Activated CD4-positive, alpha-beta T cell treated with anti-CD3 and anti-CD28 coated beads, Interleukin-2, amount 10 ng/mL, durations not matched to agents 24 days and 14 days (primary cell): ENCODE measurements at regions not wholly inside any gene's neighbourhood (a gene's known extent, or its start where the extent isn't known, plus 50 kb on each side); places are given as distances from the start of the nearest gene placed in this dataset.

Experiments
- DNase-seq: peaks from one replicate; pipeline ENCODE4 v3.0.0; 2022
- H3K27ac Mint-ChIP-seq: one replicate; pipeline ENCODE4 v1.8.0; 2022; ENCODE audit warnings: mild to moderate bottlenecking, mixed read lengths
- H3K27me3 Mint-ChIP-seq: one replicate; pipeline ENCODE4 v1.8.0; 2022; ENCODE audit warnings: mixed read lengths
- H3K36me3 Mint-ChIP-seq: one replicate; pipeline ENCODE4 v1.8.0; 2022; ENCODE audit warnings: low read depth, mild to moderate bottlenecking, mixed read lengths
- H3K4me1 Mint-ChIP-seq: one replicate; pipeline ENCODE4 v1.8.0; 2021; ENCODE audit warnings: mixed read lengths
- H3K4me3 Mint-ChIP-seq: one replicate; pipeline ENCODE4 v1.8.0; 2022; ENCODE audit warnings: mild to moderate bottlenecking, moderate library complexity, mixed read lengths
- H3K9me3 Mint-ChIP-seq: one replicate; pipeline ENCODE4 v1.8.0; 2021; ENCODE audit warnings: mixed read lengths
- intact Hi-C: fragments of 100-400 bp; cut with micrococcal nuclease; formaldehyde crosslinking; loops from one replicate; pipeline ENCODE4 v1.15.1; 2023

DNA sequence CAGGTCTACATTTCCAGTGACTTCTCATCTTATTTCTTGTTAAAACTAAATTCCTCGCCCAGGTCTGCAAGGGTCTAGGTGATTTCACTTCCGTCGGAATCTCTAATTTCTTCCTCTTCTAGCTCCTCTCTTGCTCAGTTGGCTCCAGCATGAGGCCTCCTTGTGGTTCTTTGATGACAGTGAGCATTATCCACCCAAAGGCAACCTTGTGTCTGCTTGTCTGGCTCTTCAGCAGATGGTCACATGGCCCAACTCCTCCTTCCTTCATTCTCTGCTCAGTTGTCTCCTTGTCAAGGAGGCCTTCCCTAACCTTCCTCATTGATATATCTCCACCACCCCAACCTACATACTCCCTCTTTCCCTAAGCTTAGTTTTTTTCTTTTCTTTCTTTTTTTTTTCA, 1391.4 kb downstream of the EFNB2 start:
- no peaks in the 10 kb centered on the region for H3K36me3 Mint-ChIP-seq
- H3K4me3 Mint-ChIP-seq = no peak overlapping the region
- H3K4me1 Mint-ChIP-seq = peaks cover 14% of the 10 kb centered on the region
- H3K9me3 Mint-ChIP-seq = no peaks in the 10 kb centered on the region
- H3K27me3 Mint-ChIP-seq = no peaks in the 10 kb centered on the region
- H3K27ac Mint-ChIP-seq = no peak overlapping the region
- intact Hi-C loops = no loop called here
- no peak for DNase-seq

DNA sequence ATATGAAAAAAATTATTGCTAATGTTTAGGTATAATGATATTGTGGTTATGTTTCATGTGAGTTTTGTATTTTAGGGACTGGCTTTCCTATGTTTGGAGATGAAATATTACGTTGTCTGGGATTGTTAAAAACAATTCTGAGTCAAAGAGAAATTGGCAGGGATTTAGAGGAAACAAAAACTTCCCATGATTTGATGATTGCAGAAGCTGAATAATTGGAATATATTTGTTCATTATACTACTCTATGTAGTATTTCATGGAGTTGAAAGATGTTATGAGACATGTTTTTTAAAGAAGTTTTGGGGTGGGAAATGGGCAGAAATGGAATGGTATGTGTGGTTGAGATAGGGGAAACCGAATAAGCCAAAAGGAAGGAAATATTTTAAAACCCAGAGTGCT, 1392.9 kb downstream of the EFNB2 start:
- no peaks in the 10 kb centered on the region for H3K9me3 Mint-ChIP-seq
- no peaks in the 10 kb centered on the region for H3K36me3 Mint-ChIP-seq
- no peak overlapping the region for H3K4me3 Mint-ChIP-seq
- H3K27me3 Mint-ChIP-seq = no peaks in the 10 kb centered on the region
- no peak overlapping the region for H3K27ac Mint-ChIP-seq
- intact Hi-C loops = no loop called here
- H3K4me1 Mint-ChIP-seq = peaks cover 16% of the 10 kb centered on the region
- no peak for DNase-seq

DNA sequence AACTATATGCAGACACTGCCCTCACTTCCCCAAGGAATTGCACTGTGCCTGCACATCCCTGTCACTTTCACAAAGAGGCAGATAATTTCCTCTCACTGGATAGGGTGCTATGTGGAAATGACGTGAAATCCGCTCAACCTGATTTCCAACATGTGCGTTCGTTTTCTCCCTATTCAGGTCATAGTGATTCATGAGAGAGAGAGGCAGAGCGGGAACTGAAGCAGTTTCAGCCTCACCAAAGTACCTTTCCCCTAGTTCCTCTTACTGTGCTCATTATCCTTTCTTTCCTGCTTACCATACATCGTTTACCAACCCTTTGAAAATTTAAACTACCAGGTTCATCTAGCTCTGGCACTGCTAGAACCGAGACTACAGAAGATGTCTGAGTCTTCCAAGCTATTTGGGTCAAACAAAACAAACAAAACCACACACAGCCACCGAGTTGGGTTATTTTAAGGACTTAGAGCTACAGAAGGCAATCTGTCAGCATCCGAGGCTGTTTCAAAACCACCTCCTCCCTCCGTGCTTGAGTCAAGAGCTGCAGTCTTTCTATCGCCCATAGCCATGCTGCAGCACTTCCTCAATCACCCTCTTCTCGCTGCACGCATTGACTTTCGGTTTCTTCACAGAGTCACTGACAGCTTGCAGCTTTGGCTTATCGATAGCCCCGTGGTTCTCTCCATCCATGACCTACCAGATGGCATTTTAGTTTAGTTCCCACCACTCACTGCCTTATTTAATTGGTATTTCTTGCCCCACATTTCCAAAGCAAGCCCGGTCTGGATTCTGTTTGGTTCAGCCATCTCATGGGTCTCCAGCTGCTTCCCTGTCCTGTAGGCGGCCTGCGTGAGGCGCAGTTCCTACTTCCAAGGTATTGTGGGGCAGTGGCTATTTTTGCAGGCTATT, 1395.8 kb downstream of the EFNB2 start:
- Mint-ChIP-seq H3K9me3 (no peaks in the 10 kb centered on the region), H3K27me3 (peaks cover 2% of the 10 kb centered on the region), H3K36me3 (no peaks in the 10 kb centered on the region), H3K4me1 (peaks cover 16% of the 10 kb centered on the region), H3K27ac (peak overlapping the region; percentile 92), H3K4me3 (peak overlapping the region; percentile 90)
- DNase-seq = peak; percentile 90
- intact Hi-C loops = loop anchor here (10.0 kb wide), 1 partner anchor 1425 kb away; the partner anchor contains the start of gene ARGLU1

DNA sequence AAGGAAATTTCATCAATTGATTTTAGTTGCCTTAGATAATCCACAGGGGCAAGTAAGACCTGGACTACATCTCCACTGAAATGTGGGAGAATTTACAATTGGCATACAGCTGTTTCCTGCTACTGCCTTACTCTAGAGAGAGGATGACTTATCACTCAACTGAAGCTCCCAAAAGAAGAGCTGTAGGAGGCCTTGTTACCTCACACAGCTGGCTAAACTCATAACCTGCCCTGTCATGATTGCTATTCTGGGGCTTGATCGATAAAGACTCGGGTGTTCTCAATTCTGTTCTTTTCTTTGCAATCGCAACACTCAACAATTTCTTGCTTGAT, 1396.4 kb downstream of the EFNB2 start:
- H3K4me1 Mint-ChIP-seq = peaks cover 16% of the 10 kb centered on the region
- H3K9me3 Mint-ChIP-seq = no peaks in the 10 kb centered on the region
- DNase-seq = no peak
- H3K36me3 Mint-ChIP-seq = no peaks in the 10 kb centered on the region
- peak overlapping the region; percentile 92 for H3K27ac Mint-ChIP-seq
- H3K4me3 Mint-ChIP-seq = peak overlapping the region; percentile 90
- intact Hi-C loops = loop anchor here (10.0 kb wide), 1 partner anchor 1426 kb away; the partner anchor contains the start of gene ARGLU1
- H3K27me3 Mint-ChIP-seq = peaks cover 2% of the 10 kb centered on the region

DNA sequence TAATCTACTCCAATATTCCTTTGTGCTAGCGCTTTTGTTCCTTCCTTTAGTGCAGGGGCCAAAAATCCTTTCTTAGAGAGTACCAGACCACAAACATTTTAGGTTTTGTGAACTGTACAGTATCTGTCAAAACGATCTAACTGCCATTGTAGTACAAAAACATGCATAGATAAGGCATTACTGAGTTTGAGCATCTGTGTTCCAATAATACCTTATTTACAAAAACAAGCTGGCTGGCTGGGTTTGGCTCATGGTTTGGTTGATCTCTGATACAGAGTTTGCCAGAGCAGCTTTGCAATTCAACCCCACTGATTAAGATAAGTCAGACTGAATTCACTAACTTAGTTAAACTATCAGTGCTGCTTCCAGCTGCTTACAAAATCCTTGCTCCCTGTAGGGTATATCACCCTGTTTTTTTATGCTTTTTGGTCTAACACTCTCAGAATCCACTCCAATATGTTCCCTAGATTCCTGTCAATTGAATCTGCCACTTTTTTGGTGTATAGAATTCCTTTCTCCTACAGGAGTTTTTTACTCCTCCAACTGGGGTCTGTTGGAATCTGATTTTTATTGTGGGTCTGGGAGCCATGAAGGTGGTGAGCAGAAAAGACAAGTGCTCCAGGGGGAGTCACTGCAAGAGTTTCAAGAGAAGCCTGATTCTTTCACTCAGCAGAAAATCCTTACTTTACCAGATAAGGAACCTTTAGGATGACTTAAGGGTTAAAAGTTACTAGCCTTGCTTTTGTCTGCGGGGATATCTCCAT, 1399.4 kb downstream of the EFNB2 start:
- H3K27me3 Mint-ChIP-seq = peaks cover 2% of the 10 kb centered on the region
- H3K9me3 Mint-ChIP-seq = no peaks in the 10 kb centered on the region
- no peaks in the 10 kb centered on the region for H3K36me3 Mint-ChIP-seq
- intact Hi-C loops = loop anchor here (10.0 kb wide), 1 partner anchor 1429 kb away; the partner anchor contains the start of gene ARGLU1
- DNase-seq = no peak
- H3K4me1 Mint-ChIP-seq = peaks cover 16% of the 10 kb centered on the region
- no peak overlapping the region for H3K27ac Mint-ChIP-seq
- H3K4me3 Mint-ChIP-seq = no peak overlapping the region

DNA sequence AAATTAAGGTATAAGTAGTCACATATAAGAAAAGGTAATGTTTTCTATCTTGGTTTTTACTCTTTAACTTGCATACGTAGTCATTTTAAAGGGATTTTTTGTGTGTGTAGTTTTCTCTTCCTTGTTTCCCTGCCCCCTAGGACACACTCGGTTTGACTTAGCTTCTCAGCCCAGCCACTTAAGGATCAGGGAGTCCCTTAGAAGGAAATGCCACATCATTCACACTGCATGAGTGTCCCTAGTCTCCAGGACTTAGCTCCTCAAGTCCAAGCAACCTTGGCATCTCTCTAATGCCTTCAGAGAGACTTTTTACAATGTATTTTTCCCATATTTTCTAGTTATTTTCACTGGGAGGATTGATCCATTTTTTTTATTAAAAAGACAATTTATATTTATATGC, 1407.7 kb downstream of the EFNB2 start:
- Mint-ChIP-seq H3K9me3 (no peaks in the 10 kb centered on the region), H3K27ac (no peak overlapping the region), H3K36me3 (no peaks in the 10 kb centered on the region), H3K4me1 (no peaks in the 10 kb centered on the region), H3K4me3 (no peak overlapping the region), H3K27me3 (no peaks in the 10 kb centered on the region)
- intact Hi-C loops = no loop called here
- no peak for DNase-seq

DNA sequence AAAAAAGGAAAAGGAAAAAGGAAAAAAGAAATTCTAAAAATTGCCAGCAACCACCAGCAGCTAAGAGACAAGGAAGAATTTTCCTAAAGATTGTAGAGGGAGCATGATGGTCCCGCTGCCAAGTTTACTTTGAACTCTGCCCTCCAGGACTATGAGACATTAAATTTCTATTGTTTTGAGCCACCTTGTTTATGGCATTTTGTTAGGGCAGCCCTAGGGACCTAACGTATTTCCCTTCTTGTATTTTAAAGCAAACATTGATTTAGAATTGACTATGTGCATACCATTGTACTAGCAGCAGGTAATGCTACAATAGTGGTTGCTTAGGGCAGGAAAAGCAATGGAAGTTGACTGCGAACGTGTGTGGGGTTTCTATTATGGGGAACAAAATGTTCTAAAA, 1414.2 kb downstream of the EFNB2 start:
- no peak for DNase-seq
- Mint-ChIP-seq H3K4me1 (no peaks in the 10 kb centered on the region), H3K36me3 (no peaks in the 10 kb centered on the region), H3K4me3 (no peak overlapping the region), H3K27ac (no peak overlapping the region), H3K9me3 (no peaks in the 10 kb centered on the region), H3K27me3 (no peaks in the 10 kb centered on the region)
- intact Hi-C loops = no loop called here

DNA sequence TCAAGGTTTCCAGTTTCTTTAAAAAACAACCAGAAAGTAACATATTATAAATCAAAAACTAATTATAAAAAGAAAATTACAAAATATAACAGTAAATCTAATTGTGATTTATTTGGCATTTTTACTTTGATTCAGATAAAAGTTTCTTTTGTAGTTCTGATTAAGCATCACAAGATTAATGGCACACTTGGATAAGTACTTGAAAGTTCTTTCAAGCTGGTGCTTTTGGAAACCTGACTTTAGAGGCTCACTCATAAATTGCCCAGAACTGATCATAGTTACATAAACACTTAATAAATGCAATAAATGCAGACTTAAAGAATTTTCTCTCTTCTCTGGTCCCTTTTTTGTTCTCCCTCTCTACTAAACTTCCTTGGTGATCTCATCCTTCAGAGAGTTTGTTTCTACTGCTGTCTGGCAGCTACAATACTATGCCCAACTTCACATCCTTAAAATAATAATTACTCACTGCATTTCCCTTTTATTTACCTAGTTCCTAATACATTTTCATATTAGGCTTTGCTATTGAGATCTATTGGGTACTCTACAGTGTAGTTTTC, 1417.0 kb downstream of the EFNB2 start:
- Mint-ChIP-seq H3K4me3 (no peak overlapping the region), H3K9me3 (no peaks in the 10 kb centered on the region), H3K27ac (no peak overlapping the region), H3K36me3 (no peaks in the 10 kb centered on the region), H3K27me3 (no peaks in the 10 kb centered on the region), H3K4me1 (no peaks in the 10 kb centered on the region)
- intact Hi-C loops = no loop called here
- DNase-seq = no peak

DNA sequence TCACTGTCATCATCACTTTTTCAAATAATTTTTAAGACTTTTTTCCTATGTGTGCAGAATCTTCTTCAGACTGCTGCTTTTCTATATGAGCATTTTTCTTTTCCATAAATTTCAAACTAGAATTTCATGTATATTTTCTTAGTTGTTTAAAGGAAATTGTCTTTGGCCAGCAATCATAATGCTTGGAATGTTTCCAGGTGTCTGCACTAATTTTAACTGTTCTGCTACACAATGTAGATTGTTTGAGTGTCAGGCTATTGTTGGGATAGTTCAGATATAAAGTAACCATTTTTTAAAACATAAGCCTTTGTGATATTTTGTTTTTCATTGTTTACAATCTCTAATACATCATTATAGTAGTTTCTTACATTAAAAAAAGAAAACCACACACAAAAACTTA, 1418.5 kb downstream of the EFNB2 start:
- Mint-ChIP-seq H3K36me3 (no peaks in the 10 kb centered on the region), H3K27me3 (no peaks in the 10 kb centered on the region), H3K4me3 (no peak overlapping the region), H3K4me1 (no peaks in the 10 kb centered on the region), H3K27ac (no peak overlapping the region), H3K9me3 (no peaks in the 10 kb centered on the region)
- DNase-seq = no peak
- intact Hi-C loops = no loop called here

DNA sequence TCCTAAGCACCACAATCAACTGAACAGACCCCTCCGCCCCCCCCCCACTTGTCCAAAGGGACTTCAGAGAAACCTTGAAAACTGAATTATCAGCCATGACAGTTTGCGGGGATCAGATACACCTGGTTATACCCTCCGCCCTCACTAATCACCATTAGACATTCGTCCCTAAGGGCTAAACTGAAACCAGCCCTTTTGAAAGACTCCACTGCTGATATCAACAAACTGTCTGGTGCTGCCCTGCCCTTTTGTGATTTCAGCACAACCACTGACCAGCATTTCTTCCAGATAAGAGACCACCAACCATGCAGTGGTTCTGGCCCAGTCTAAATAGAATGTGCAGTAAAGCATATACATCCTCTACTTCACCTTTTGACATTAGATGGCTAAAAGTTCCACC, 1422.9 kb downstream of the EFNB2 start:
- Mint-ChIP-seq H3K27me3 (no peaks in the 10 kb centered on the region), H3K4me1 (no peaks in the 10 kb centered on the region), H3K9me3 (no peaks in the 10 kb centered on the region), H3K36me3 (no peaks in the 10 kb centered on the region), H3K4me3 (no peak overlapping the region), H3K27ac (no peak overlapping the region)
- intact Hi-C loops = no loop called here
- DNase-seq = no peak

DNA sequence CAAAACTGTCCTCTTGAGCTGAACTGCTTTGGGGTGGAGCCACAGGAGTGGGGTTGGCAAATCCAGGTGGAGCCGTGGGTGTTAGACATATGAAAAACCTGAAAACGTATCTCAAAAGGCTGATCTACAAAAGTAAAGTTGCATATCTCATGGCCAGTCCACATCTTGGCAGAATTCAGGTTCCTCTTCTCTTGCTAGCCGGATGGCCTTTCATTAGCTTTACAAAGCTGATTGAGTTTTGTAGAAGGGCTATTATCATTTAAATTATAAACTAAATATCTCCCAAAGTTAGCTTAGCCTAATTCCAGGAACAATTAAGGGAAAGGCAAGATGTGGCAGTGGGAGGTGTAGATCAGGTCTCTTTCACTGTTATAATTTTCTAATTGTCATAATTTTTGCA, 1427.7 kb downstream of the EFNB2 start:
- no peaks in the 10 kb centered on the region for H3K27me3 Mint-ChIP-seq
- H3K4me1 Mint-ChIP-seq = no peaks in the 10 kb centered on the region
- H3K4me3 Mint-ChIP-seq = no peak overlapping the region
- no peak for DNase-seq
- H3K36me3 Mint-ChIP-seq = no peaks in the 10 kb centered on the region
- H3K27ac Mint-ChIP-seq = no peak overlapping the region
- H3K9me3 Mint-ChIP-seq = no peaks in the 10 kb centered on the region
- intact Hi-C loops = no loop called here

DNA sequence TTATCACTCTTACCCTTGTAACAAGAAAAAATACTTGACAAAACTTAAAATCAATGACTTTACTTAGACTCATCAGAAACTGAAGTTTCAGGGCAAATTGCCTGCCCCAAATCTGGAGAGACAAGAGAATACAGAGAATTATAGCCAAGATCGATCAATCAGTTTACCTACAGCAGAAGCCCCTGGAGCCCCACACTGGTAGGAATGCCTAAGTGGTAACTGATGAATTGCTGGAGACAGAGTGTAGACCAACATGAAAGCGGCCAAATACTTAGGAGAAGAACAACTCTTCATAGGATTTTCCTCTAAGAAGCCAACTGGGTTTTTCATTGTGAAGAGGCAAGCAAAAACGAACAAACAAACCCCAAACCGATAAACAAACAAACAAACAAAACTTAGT, 1430.0 kb downstream of the EFNB2 start:
- no peak for DNase-seq
- Mint-ChIP-seq H3K4me1 (no peaks in the 10 kb centered on the region), H3K4me3 (no peak overlapping the region), H3K36me3 (no peaks in the 10 kb centered on the region), H3K27ac (no peak overlapping the region), H3K27me3 (no peaks in the 10 kb centered on the region), H3K9me3 (no peaks in the 10 kb centered on the region)
- intact Hi-C loops = no loop called here

DNA sequence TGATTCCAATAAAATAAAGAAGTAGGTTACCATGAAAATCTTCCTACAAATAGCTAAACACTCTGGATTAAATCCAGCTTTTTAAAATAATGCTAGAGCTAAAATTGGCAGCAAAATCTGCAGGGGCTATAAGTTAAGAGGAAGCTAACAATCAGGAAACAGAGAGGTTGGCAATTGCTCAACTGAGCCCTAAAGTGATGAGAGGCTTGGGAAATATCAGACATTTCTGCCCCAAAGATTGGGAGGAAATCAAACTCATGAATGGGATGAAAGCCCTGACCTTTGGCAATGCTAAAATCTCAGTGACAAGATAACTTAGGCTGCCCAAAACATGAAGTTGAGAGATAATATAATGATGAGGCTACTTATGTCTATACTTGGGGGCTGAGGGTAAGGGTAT, 1437.9 kb downstream of the EFNB2 start:
- Mint-ChIP-seq H3K4me3 (no peak overlapping the region), H3K27ac (no peak overlapping the region), H3K27me3 (no peaks in the 10 kb centered on the region), H3K36me3 (no peaks in the 10 kb centered on the region), H3K4me1 (no peaks in the 10 kb centered on the region), H3K9me3 (no peaks in the 10 kb centered on the region)
- no peak for DNase-seq
- intact Hi-C loops = no loop called here
